NT2/D1 (cell line): ENCODE measurements at regions not wholly inside any gene's neighbourhood (a gene's known extent, or its start where the extent isn't known, plus 50 kb on each side); places are given as distances from the start of the nearest gene placed in this dataset.

ENCODE experiments used
- DNase-seq: peaks from one replicate; pipeline ENCODE4 v3.0.0-alpha.2; 2011; ENCODE audit warnings: low read depth, low spot score
- H3K27me3 ChIP-seq: 2 replicates; pipeline ENCODE4 v1.6.0; 2011; ENCODE audit warnings: mild to moderate bottlenecking; ENCODE audit not compliant: insufficient read length, insufficient read depth
- H3K36me3 ChIP-seq: 2 replicates; pipeline ENCODE4 v1.6.1; 2011; ENCODE audit warnings: mild to moderate bottlenecking, low read length, mixed read lengths; ENCODE audit not compliant: insufficient read depth, insufficient read length
- H3K4me1 ChIP-seq: 2 replicates; pipeline ENCODE4 v1.5.1; 2011; ENCODE audit not compliant: insufficient read depth, insufficient read length
- H3K4me3 ChIP-seq: 2 replicates; pipeline ENCODE4 v1.5.1; 2011; ENCODE audit warnings: low read depth; ENCODE audit not compliant: insufficient read length
- H3K9ac ChIP-seq: 2 replicates; pipeline ENCODE4 v1.6.0; 2011; ENCODE audit warnings: low read depth; ENCODE audit not compliant: insufficient read length
- H3K9me3 ChIP-seq: 2 replicates; pipeline ENCODE4 v1.5.1; 2011; ENCODE audit warnings: mild to moderate bottlenecking, low read length; ENCODE audit not compliant: insufficient read depth
- SUZ12 ChIP-seq: IDR thresholded peaks from 2 replicates; pipeline ENCODE4 v1.6.1; 2011; ENCODE audit not compliant: insufficient read length, insufficient read depth; ENCODE audit errors: extremely low read depth
- YY1 ChIP-seq: IDR thresholded peaks from 2 replicates; pipeline ENCODE4 v1.6.1; 2011; ENCODE audit not compliant: insufficient read length, insufficient read depth
- ZNF274 ChIP-seq: IDR thresholded peaks from 2 replicates; pipeline ENCODE4 v1.6.1; 2011; ENCODE audit warnings: mild to moderate bottlenecking, low read depth, low read length

- no peaks in the 10 kb centered on the region for H3K9me3 ChIP-seq
- TF ChIP-seq YY1 (no peak), ZNF274 (no peak), SUZ12 (no peak)
- H3K4me1 ChIP-seq, result no peaks in the 10 kb centered on the region
- no peak for DNase-seq
- no peaks in the 10 kb centered on the region for H3K27me3 ChIP-seq
- no peaks in the 10 kb centered on the region for H3K36me3 ChIP-seq
- no peak overlapping the region for H3K9ac ChIP-seq
- H3K4me3 ChIP-seq, result no peak overlapping the region
Measured at GRCh38 chr6:155791186-155791585, 335.5 kb upstream of the NOX3 start.

- no peaks in the 10 kb centered on the region for H3K36me3 ChIP-seq
- no peaks in the 10 kb centered on the region for H3K27me3 ChIP-seq
- no peak for DNase-seq
Measured at GRCh38 chr6:155787168-155787567, 331.5 kb upstream of the NOX3 start.

GRCh38 chr6:155786528-155786927, 330.9 kb upstream of the NOX3 start:
- Histone ChIP-seq H3K4me1 (no peaks in the 10 kb centered on the region), H3K36me3 (no peaks in the 10 kb centered on the region), H3K4me3 (no peak overlapping the region), H3K9me3 (no peaks in the 10 kb centered on the region), H3K27me3 (no peaks in the 10 kb centered on the region), H3K9ac (no peak overlapping the region)
- DNase-seq, result no peak
- no peak for TF ChIP-seq ZNF274
- TF ChIP-seq SUZ12, result no peak

More at GRCh38 chr6:155787168-155787567, 331.5 kb upstream of the NOX3 start:
- TF ChIP-seq SUZ12, result no peak
- TF ChIP-seq YY1, result no peak
- no peak for TF ChIP-seq ZNF274
- Histone ChIP-seq H3K9me3 (no peaks in the 10 kb centered on the region), H3K4me3 (no peak overlapping the region), H3K4me1 (no peaks in the 10 kb centered on the region), H3K9ac (no peak overlapping the region)

GRCh38 chr6:155782739-155783459, 327.3 kb upstream of the NOX3 start:
- no peaks in the 10 kb centered on the region for H3K27me3 ChIP-seq
- H3K36me3 ChIP-seq, result no peaks in the 10 kb centered on the region
- no peaks in the 10 kb centered on the region for H3K9me3 ChIP-seq
- no peak for DNase-seq
- no peak overlapping the region for H3K9ac ChIP-seq
- H3K4me1 ChIP-seq, result no peaks in the 10 kb centered on the region
- TF ChIP-seq YY1, result no peak
- TF ChIP-seq SUZ12, result no peak
- no peak for TF ChIP-seq ZNF274
- H3K4me3 ChIP-seq, result no peak overlapping the region

GRCh38 chr6:155782320-155782731, 326.7 kb upstream of the NOX3 start:
- Histone ChIP-seq H3K4me3 (no peak overlapping the region), H3K27me3 (no peaks in the 10 kb centered on the region), H3K9ac (no peak overlapping the region), H3K9me3 (no peaks in the 10 kb centered on the region), H3K4me1 (no peaks in the 10 kb centered on the region), H3K36me3 (no peaks in the 10 kb centered on the region)
- TF ChIP-seq ZNF274 (no peak), SUZ12 (no peak), YY1 (no peak)
- no peak for DNase-seq

GRCh38 chr6:155779456-155779855, 323.8 kb upstream of the NOX3 start:
- Histone ChIP-seq H3K9ac (no peak overlapping the region), H3K27me3 (no peaks in the 10 kb centered on the region), H3K4me1 (no peaks in the 10 kb centered on the region), H3K9me3 (no peaks in the 10 kb centered on the region), H3K4me3 (no peak overlapping the region), H3K36me3 (no peaks in the 10 kb centered on the region)
- no peak for DNase-seq
- TF ChIP-seq YY1 (no peak), SUZ12 (no peak), ZNF274 (no peak)

- no peak overlapping the region for H3K9ac ChIP-seq
- H3K9me3 ChIP-seq, result no peaks in the 10 kb centered on the region
- H3K36me3 ChIP-seq, result no peaks in the 10 kb centered on the region
- TF ChIP-seq YY1 (no peak), ZNF274 (no peak), SUZ12 (no peak)
- H3K4me3 ChIP-seq, result no peak overlapping the region
- H3K4me1 ChIP-seq, result no peaks in the 10 kb centered on the region
- DNase-seq, result no peak
- H3K27me3 ChIP-seq, result no peaks in the 10 kb centered on the region
Measured at GRCh38 chr6:155778336-155778735, 322.7 kb upstream of the NOX3 start.
